GM12878 (cell line): ENCODE measurements at regions not wholly inside any gene's neighbourhood (a gene's known extent, or its start where the extent isn't known, plus 50 kb on each side); places are given as distances from the start of the nearest gene placed in this dataset.
"Not testable (repeated sequence)": the region's sequence is repeated elsewhere in the genome, so short reads cannot be mapped to it uniquely, and the experiment has no call there.

Experiments
- NBN ChIP-seq: fragments of 450-650 bp; IDR thresholded peaks from 2 replicates; pipeline ENCODE4 v1.6.1; 2016
- ZNF274 ChIP-seq: IDR thresholded peaks from one replicate; pipeline ENCODE4 v1.8.0; 2011; ENCODE audit not compliant: insufficient read length, insufficient read depth

DNA sequence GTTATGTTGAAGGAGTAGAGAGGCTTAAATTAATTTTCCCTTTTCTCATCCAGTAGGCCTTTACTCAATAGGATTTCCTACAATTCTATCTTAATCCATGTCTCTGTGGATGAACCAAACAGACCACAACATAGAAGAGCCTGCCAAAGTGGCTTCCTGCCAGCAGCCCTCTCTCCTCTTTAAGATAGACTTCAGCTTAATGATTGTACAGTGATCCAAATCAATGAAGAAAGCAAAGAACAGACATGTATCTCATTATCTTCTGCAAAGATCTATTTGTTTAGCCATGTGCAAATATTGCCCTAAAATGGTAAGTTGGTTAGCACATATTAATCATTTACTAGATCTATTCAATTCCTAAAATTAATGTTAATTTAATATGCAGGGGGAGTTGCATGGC, 979.6 kb downstream of the LTN1 start:
- not testable (repeated sequence) for TF ChIP-seq NBN, ZNF274
